ENCODE measurements at regions not wholly inside any gene's neighbourhood (a gene's known extent, or its start where the extent isn't known, plus 50 kb on each side); places are given as distances from the start of the nearest gene placed in this dataset.
A peak's percentile ranks its signal among the peaks of the same experiment; 100 is the strongest.

GRCh38 chr2:71815701-71816474 lies 331.8 kb downstream of the CYP26B1 start:
- ATAC-seq (no peak), DNase-seq (no peak)
- intact Hi-C loops (cut with DNase I), result no loop called here

GRCh38 chr2:71814885-71815284 lies 332.8 kb downstream of the CYP26B1 start:
- ATAC-seq, result no peak
- intact Hi-C loops (cut with DNase I), result no loop called here
- no peak for DNase-seq

GRCh38 chr2:71813807-71814470 lies 333.7 kb downstream of the CYP26B1 start:
- intact Hi-C loops (cut with DNase I), result no loop called here
- DNase-seq, result no peak

GRCh38 chr2:71813315-71813714 lies 334.3 kb downstream of the CYP26B1 start:
- intact Hi-C loops (cut with DNase I), result no loop called here
- DNase-seq (no peak), ATAC-seq (no peak)

More at GRCh38 chr2:71813807-71814470, 333.7 kb downstream of the CYP26B1 start:
- ATAC-seq, result no peak

- intact Hi-C loops (cut with DNase I), result no loop called here
- no peak for DNase-seq
These were observed 334.9 kb downstream of the CYP26B1 start for GRCh38 chr2:71812736-71813135.

GRCh38 chr2:71811726-71812125 lies 335.9 kb downstream of the CYP26B1 start:
- intact Hi-C loops (cut with DNase I), result no loop called here
- DNase-seq (no peak), ATAC-seq (no peak)

More at GRCh38 chr2:71812736-71813135, 334.9 kb downstream of the CYP26B1 start:
- ATAC-seq, result no peak

- ATAC-seq (no peak), DNase-seq (no peak)
- intact Hi-C loops (cut with DNase I), result no loop called here
These were observed 336.5 kb downstream of the CYP26B1 start for GRCh38 chr2:71811157-71811556.

- DNase-seq (peak; percentile 65), ATAC-seq (peak; percentile 92 to 94)
- intact Hi-C loops (cut with DNase I), result loop anchor here in 1 of 2 donors (10.0 kb wide), 1 partner anchor 187 kb away; no protein-coding TSS in a partner anchor
These were observed 339.8 kb downstream of the CYP26B1 start for GRCh38 chr2:71807581-71808451.

GRCh38 chr2:71806432-71806831 lies 341.2 kb downstream of the CYP26B1 start:
- intact Hi-C loops (cut with DNase I), result loop anchor here in 1 of 2 donors (10.0 kb wide), 1 partner anchor 188 kb away; no protein-coding TSS in a partner anchor
- ATAC-seq, result no peak

GRCh38 chr2:71804281-71804751 lies 343.3 kb downstream of the CYP26B1 start:
- DNase-seq (no peak), ATAC-seq (no peak)
- intact Hi-C loops (cut with DNase I), result loop anchor here (5.0 to 10.0 kb wide), 2 partner anchors 190 to 343 kb away; partner anchors contain the start of gene CYP26B1 (in 1 of the 2)

More at GRCh38 chr2:71806432-71806831, 341.2 kb downstream of the CYP26B1 start:
- no peak for DNase-seq

GRCh38 chr2:71803398-71803797 lies 344.3 kb downstream of the CYP26B1 start:
- DNase-seq (no peak), ATAC-seq (no peak)
- intact Hi-C loops (cut with DNase I), result loop anchor here (2.0 to 10.0 kb wide), 3 partner anchors 191 to 347 kb away; partner anchors contain the start of gene CYP26B1 (in 1 of the 2)

- intact Hi-C loops (cut with DNase I), result loop anchor here (2.0 to 10.0 kb wide), 3 partner anchors 192 to 348 kb away; partner anchors contain the start of gene CYP26B1 (in 1 of the 2)
- DNase-seq, result no peak
- no peak for ATAC-seq
These were observed 345.1 kb downstream of the CYP26B1 start for GRCh38 chr2:71802556-71802955.

GRCh38 chr2:71801969-71802368 lies 345.7 kb downstream of the CYP26B1 start:
- DNase-seq (peak; percentile 75), ATAC-seq (peak; percentile 68 to 81)
- intact Hi-C loops (cut with DNase I), result loop anchor here (2.0 to 10.0 kb wide), 3 partner anchors 193 to 349 kb away; partner anchors contain the start of gene CYP26B1 (in 1 of the 2)

GRCh38 chr2:71801556-71801955 lies 346.1 kb downstream of the CYP26B1 start:
- intact Hi-C loops (cut with DNase I), result loop anchor here (5.0 to 10.0 kb wide), 2 partner anchors 193 to 346 kb away; partner anchors contain the start of gene CYP26B1 (in 1 of the 2)
- DNase-seq (no peak), ATAC-seq (no peak)

GRCh38 chr2:71800851-71801250 lies 346.8 kb downstream of the CYP26B1 start:
- DNase-seq (no peak), ATAC-seq (no peak)
- intact Hi-C loops (cut with DNase I), result loop anchor here (5.0 to 10.0 kb wide), 2 partner anchors 194 to 346 kb away; partner anchors contain the start of gene CYP26B1 (in 1 of the 2)

GRCh38 chr2:71800106-71800809 lies 346.9 kb downstream of the DYSF start:
- DNase-seq (no peak), ATAC-seq (no peak)
- intact Hi-C loops (cut with DNase I), result loop anchor here (5.0 to 10.0 kb wide), 2 partner anchors 195 to 347 kb away; partner anchors contain the start of gene CYP26B1 (in 1 of the 2)

- no peak for DNase-seq
- intact Hi-C loops (cut with DNase I), result loop anchor here (5.0 to 10.0 kb wide), 4 partner anchors 114 to 252 kb away; no protein-coding TSS in a partner anchor
- ATAC-seq, result no peak
These were observed 345.7 kb downstream of the DYSF start for GRCh38 chr2:71799013-71799575.

Measured in left cardiac atrium (tissue), 4 donors.